Astrocyte (in vitro differentiated cells and primary cell): ENCODE measurements at regions not wholly inside any gene's neighbourhood (a gene's known extent, or its start where the extent isn't known, plus 50 kb on each side); places are given as distances from the start of the nearest gene placed in this dataset.

Experiments
- DNase-seq: peaks from one replicate; pipeline ENCODE4 v3.0.0-alpha.2; 2010; ENCODE audit warnings: low read depth
- FAIRE-seq: peaks from 2 replicates; lab custom pipeline; 2011; peaks lifted over from hg19 to GRCh38; lab: Jason Lieb, UNC
- H2AFZ ChIP-seq: 2 replicates; pipeline ENCODE4 v1.6.0; 2012; ENCODE audit warnings: low read depth, low read length, inconsistent platforms
- H3K27ac ChIP-seq: 2 replicates; pipeline ENCODE4 v1.5.1; 2011; ENCODE audit warnings: low read depth, low read length, inconsistent platforms
- H3K27me3 ChIP-seq: 2 replicates; pipeline ENCODE4 v1.6.0; 2011; ENCODE audit warnings: low read length, inconsistent platforms; ENCODE audit not compliant: insufficient read depth
- H3K36me3 ChIP-seq: 2 replicates; pipeline ENCODE4 v1.5.1; 2011; ENCODE audit warnings: low read length, inconsistent platforms; ENCODE audit not compliant: insufficient read depth
- H3K4me1 ChIP-seq: 2 replicates; pipeline ENCODE4 v1.5.1; 2011; ENCODE audit warnings: low read length, inconsistent platforms; ENCODE audit not compliant: insufficient read depth
- H3K4me2 ChIP-seq: 2 replicates; pipeline ENCODE4 v1.6.0; 2012; ENCODE audit warnings: low read length, inconsistent platforms
- H3K4me3 ChIP-seq: 2 replicates; pipeline ENCODE4 v1.5.1; 2011; ENCODE audit warnings: low read depth, mild to moderate bottlenecking, low read length, inconsistent platforms; ENCODE audit not compliant: insufficient read depth
- H3K79me2 ChIP-seq: 2 replicates; pipeline ENCODE4 v1.6.0; 2012; ENCODE audit warnings: mild to moderate bottlenecking, low read length, inconsistent platforms; ENCODE audit not compliant: insufficient read depth
- H3K9ac ChIP-seq: 2 replicates; pipeline ENCODE4 v1.6.0; 2012; ENCODE audit warnings: mild to moderate bottlenecking, low read length, inconsistent platforms
- H3K9me3 ChIP-seq: 2 replicates; pipeline ENCODE4 v1.5.1; 2012; ENCODE audit warnings: low read depth, mild to moderate bottlenecking, low read length, inconsistent platforms; ENCODE audit not compliant: insufficient read depth
- H4K20me1 ChIP-seq: 2 replicates; pipeline ENCODE4 v1.6.0; 2012; ENCODE audit warnings: low read length, inconsistent platforms; ENCODE audit not compliant: insufficient read depth
- H3K27ac Mint-ChIP-seq: one replicate; pipeline ENCODE4 v1.8.0; 2021; ENCODE audit warnings: mild to moderate bottlenecking, mixed read lengths; ENCODE audit not compliant: unreplicated experiment
- H3K27me3 Mint-ChIP-seq: one replicate; pipeline ENCODE4 v1.8.0; 2021; ENCODE audit warnings: low read depth, mixed read lengths; ENCODE audit not compliant: unreplicated experiment
- H3K36me3 Mint-ChIP-seq: one replicate; pipeline ENCODE4 v1.8.0; 2021; ENCODE audit warnings: low read depth, mixed read lengths; ENCODE audit not compliant: unreplicated experiment
- H3K4me1 Mint-ChIP-seq: one replicate; pipeline ENCODE4 v1.8.0; 2021; ENCODE audit warnings: low read depth, mixed read lengths; ENCODE audit not compliant: unreplicated experiment
- H3K4me3 Mint-ChIP-seq: one replicate; pipeline ENCODE4 v1.8.0; 2021; ENCODE audit warnings: mild to moderate bottlenecking, moderate library complexity, mixed read lengths; ENCODE audit not compliant: unreplicated experiment
- H3K9me3 Mint-ChIP-seq: one replicate; pipeline ENCODE4 v1.8.0; 2021; ENCODE audit warnings: mild to moderate bottlenecking, mixed read lengths; ENCODE audit not compliant: unreplicated experiment
- EZH2 ChIP-seq: IDR thresholded peaks from 2 replicates; pipeline ENCODE4 v1.6.1; 2012; ENCODE audit warnings: mild to moderate bottlenecking, low read length, inconsistent platforms; ENCODE audit not compliant: insufficient read depth
- TF ChIP-seq, protein P1 (sequence below): IDR thresholded peaks from 2 replicates; pipeline ENCODE4 v1.5.1; 2011; ENCODE audit warnings: low read depth, mild to moderate bottlenecking, inconsistent platforms, low read length, moderate library complexity; ENCODE audit not compliant: insufficient read depth

DNA sequence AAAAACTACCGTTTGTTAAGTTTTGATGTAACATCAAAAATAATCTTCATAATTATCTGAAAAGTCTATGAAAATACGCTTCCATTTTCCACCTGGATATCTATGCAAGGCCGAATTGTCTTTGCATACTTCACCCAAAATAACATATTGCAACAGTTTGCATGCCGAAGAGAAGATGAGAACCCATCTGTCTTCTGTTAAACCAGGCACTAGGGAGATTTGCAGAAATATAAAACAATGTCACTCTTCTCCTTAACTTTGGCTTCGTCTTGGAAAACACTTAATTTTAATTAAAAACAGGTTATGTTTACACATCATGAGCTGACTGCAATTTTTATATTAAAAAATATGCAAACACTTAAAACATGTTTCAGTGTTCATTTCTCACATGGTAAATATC is 1325.8 kb downstream of the TBC1D22A start:
- H3K4me3 Mint-ChIP-seq = no peak overlapping the region
- Histone ChIP-seq H3K36me3 (no peaks in the 10 kb centered on the region), H3K79me2 (no peaks in the 10 kb centered on the region), H3K4me1 (no peaks in the 10 kb centered on the region), H3K4me3 (no peak overlapping the region), H3K9me3 (no peaks in the 10 kb centered on the region), H3K9ac (no peak overlapping the region), H2AFZ (no peak overlapping the region), H3K27ac (no peak overlapping the region), H4K20me1 (no peaks in the 10 kb centered on the region), H3K4me2 (no peak overlapping the region), H3K27me3 (no peaks in the 10 kb centered on the region)
- H3K27ac Mint-ChIP-seq = no peak overlapping the region
- H3K27me3 Mint-ChIP-seq = peaks cover 35% of the 10 kb centered on the region
- TF ChIP-seq, protein P1, sequence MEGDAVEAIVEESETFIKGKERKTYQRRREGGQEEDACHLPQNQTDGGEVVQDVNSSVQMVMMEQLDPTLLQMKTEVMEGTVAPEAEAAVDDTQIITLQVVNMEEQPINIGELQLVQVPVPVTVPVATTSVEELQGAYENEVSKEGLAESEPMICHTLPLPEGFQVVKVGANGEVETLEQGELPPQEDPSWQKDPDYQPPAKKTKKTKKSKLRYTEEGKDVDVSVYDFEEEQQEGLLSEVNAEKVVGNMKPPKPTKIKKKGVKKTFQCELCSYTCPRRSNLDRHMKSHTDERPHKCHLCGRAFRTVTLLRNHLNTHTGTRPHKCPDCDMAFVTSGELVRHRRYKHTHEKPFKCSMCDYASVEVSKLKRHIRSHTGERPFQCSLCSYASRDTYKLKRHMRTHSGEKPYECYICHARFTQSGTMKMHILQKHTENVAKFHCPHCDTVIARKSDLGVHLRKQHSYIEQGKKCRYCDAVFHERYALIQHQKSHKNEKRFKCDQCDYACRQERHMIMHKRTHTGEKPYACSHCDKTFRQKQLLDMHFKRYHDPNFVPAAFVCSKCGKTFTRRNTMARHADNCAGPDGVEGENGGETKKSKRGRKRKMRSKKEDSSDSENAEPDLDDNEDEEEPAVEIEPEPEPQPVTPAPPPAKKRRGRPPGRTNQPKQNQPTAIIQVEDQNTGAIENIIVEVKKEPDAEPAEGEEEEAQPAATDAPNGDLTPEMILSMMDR = no peak
- no peak for TF ChIP-seq EZH2
- no peaks in the 10 kb centered on the region for H3K4me1 Mint-ChIP-seq
- H3K9me3 Mint-ChIP-seq = peaks cover 1% of the 10 kb centered on the region
- DNase-seq (no peak), FAIRE-seq (no peak)
- H3K36me3 Mint-ChIP-seq = no peaks in the 10 kb centered on the region

GRCh38 chr22:48085901-48086645 is 1323.6 kb downstream of the TBC1D22A start:
- TF ChIP-seq EZH2 = no peak
- TF ChIP-seq, protein P1 = no peak
- no peak overlapping the region for H2AFZ ChIP-seq
- H3K36me3 ChIP-seq = no peaks in the 10 kb centered on the region
- peaks cover 1% of the 10 kb centered on the region for H3K9me3 Mint-ChIP-seq
- H3K27me3 ChIP-seq = no peaks in the 10 kb centered on the region
- DNase-seq = no peak
- no peak overlapping the region for H3K4me2 ChIP-seq
- H4K20me1 ChIP-seq = no peaks in the 10 kb centered on the region
- no peak overlapping the region for H3K4me3 Mint-ChIP-seq
- no peak overlapping the region for H3K9ac ChIP-seq
- peaks cover 4% of the 10 kb centered on the region for H3K9me3 ChIP-seq
- H3K4me1 Mint-ChIP-seq = no peaks in the 10 kb centered on the region
- peaks cover 46% of the 10 kb centered on the region for H3K27me3 Mint-ChIP-seq
- H3K36me3 Mint-ChIP-seq = no peaks in the 10 kb centered on the region
- no peak for FAIRE-seq
- H3K27ac Mint-ChIP-seq = no peak overlapping the region
- H3K27ac ChIP-seq = no peak overlapping the region
- H3K4me3 ChIP-seq = no peak overlapping the region
- H3K79me2 ChIP-seq = no peaks in the 10 kb centered on the region
- no peaks in the 10 kb centered on the region for H3K4me1 ChIP-seq

DNA sequence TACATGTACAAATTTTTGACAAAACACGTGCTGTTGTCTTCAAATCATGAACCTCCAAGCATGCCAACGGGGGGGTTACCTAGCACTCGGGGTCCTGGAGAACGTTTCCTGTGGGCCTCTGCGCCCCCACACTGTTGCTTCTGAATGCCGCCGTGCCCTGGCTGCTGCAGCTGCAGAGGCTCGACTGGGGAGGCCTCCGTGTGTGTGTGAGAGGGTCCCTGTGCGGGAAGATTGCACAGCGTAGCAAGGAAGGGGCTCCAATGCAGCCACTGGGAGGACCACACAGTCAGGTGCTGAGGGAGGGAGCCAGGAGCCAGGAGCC is 1322.2 kb downstream of the TBC1D22A start:
- no peak overlapping the region for H3K4me3 ChIP-seq
- no peak overlapping the region for H3K4me2 ChIP-seq
- TF ChIP-seq, protein P1 = no peak
- Mint-ChIP-seq H3K36me3 (no peaks in the 10 kb centered on the region), H3K4me3 (no peak overlapping the region), H3K27ac (no peak overlapping the region), H3K4me1 (no peaks in the 10 kb centered on the region), H3K9me3 (peaks cover 1% of the 10 kb centered on the region), H3K27me3 (peaks cover 48% of the 10 kb centered on the region)
- H3K9me3 ChIP-seq = peaks cover 4% of the 10 kb centered on the region
- DNase-seq (no peak), FAIRE-seq (no peak)
- H3K9ac ChIP-seq = no peak overlapping the region
- H4K20me1 ChIP-seq = no peaks in the 10 kb centered on the region
- no peaks in the 10 kb centered on the region for H3K36me3 ChIP-seq
- H3K27me3 ChIP-seq = no peaks in the 10 kb centered on the region
- no peak overlapping the region for H3K27ac ChIP-seq
- no peak overlapping the region for H2AFZ ChIP-seq
- H3K79me2 ChIP-seq = no peaks in the 10 kb centered on the region
- no peaks in the 10 kb centered on the region for H3K4me1 ChIP-seq
